NCI-H82 treated with DMSO at 0.1 percent for 48 hours (cell line): ENCODE measurements at regions not wholly inside any gene's neighbourhood (a gene's known extent, or its start where the extent isn't known, plus 50 kb on each side); places are given as distances from the start of the nearest gene placed in this dataset.

Experiments used
- DNase-seq: peaks from one replicate; lab custom pipeline; 2025; ENCODE audit not compliant: unreplicated experiment; lab: John Stamatoyannopoulos, UW

DNA sequence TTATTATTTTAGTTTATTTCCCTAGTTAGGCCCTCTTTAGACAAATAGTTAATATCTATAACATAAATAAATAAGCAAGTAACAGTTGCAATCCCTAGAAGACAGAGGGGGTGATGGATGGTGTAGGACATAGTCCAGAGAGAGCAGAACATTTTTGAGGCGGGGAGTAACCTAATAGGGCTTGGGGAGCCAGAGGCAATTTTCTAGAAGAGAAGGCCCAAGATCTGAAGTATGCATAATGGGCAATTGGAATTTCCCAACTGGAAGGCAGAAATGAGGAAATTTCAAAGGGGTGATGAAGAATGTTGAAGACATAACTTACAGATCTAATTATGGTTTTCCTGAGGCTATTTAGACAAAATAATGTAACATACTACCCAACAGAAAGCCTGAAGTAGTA lies 525.7 kb downstream of the TUSC7 start:
- no peak for DNase-seq

DNA sequence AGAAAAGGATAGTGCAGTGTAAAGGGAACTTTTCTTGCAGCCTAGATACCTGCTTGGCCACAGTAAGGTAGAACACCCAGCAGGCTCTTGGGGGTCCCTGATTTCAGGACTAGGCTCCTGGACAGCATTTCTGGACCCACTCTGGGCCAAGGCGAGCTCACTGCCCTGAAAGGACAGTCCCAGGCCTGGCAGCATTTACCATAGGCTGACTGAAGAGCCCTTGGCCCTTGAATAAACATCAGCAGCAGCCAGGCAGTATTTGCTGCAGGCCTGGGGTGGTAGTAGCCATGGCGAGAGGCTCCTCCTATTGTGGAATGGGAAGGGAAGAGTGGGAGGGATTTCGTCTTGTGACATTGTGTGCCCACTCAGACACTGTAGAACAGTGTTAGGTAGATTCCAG lies 529.2 kb downstream of the TUSC7 start:
- no peak for DNase-seq

DNA sequence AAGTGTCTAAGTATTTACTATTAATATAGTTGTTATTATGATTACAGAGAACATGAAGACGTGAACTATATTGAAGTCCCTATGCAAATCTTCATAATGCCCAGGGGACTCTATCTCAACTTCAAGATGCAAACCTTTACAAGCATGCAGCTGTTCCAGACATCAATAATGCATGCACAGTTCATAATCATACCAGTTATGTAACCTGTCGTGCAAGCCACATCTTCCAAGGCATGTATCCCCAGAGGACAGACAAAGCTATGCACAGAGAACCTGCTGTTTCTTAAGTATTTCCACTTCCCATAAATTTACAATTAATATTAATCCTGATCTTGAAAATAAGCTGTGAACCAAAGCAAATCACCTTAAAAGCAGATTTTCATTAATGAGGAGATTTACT lies 534.1 kb downstream of the TUSC7 start:
- DNase-seq = no peak

DNA sequence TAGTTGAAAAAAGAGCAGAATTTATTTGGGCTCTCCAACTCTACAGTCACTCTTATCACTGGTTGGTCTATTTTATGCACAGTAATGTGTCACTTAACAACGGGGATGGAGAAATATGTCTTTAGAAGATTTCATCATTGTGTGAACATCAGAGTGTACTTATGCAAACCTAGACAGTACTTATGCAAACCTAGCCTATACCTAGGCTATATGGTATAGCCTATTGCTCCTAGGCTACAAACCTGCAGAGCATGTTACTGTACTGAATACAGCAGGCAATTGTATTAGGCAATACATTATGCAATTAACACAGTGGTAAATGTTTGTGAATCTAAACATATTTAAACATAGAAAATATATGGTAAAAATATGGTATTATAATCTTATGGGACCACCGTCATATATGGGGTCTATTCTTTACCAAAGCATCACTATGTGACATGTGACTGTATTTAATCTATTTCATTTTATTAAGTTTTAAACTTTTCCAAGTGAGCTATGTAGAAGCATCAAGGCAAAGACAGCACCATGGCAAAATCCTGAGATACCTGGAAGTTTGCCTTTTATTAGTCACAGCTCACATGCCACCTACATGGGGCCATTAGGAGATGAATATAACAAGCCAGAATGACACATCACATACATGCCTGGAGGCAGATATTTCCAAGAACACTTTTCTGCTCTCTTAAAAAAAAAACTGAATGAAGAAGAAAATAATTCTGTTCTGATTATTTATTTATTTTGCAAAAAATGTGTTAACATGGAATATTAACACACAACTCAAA lies 537.4 kb downstream of the TUSC7 start:
- no peak for DNase-seq

DNA sequence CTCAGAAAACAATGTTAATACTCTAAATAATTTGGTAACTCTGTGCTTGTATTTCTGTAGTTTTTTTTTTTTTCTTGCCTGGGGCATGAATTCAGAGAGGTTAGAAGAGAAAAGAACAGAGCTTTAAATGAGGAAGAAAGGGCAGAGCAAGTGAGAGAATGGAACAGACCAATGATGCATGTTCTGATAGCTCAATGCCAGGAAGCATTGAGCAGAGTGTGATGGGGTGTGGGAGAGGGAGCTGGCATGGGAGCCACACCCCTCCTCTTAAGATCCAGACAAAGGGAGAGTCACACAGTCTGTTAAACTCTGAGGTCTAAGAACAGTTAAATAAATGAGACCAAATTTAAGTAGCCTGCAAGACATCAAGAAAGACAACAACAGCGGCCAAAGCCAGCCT lies 538.6 kb downstream of the TUSC7 start:
- DNase-seq = no peak

DNA sequence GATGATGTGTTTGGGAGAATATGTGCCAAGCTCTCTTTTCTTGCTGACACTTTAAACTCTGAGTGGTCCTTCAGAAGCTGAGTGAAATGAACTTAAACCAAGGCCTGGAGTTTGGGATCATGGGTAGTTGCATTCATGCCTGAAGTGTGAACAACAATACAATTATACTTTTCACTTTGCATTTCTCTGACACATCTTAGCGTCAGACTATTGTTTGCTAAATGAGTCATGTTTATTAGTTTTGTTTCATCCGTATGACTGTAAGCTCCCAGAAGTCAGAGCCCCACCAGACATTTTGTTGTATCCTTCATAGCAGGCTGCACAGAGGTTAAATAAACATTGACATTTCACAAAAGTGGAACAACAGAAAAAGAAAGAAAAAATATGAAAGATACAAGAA lies 542.6 kb downstream of the TUSC7 start:
- DNase-seq = no peak

DNA sequence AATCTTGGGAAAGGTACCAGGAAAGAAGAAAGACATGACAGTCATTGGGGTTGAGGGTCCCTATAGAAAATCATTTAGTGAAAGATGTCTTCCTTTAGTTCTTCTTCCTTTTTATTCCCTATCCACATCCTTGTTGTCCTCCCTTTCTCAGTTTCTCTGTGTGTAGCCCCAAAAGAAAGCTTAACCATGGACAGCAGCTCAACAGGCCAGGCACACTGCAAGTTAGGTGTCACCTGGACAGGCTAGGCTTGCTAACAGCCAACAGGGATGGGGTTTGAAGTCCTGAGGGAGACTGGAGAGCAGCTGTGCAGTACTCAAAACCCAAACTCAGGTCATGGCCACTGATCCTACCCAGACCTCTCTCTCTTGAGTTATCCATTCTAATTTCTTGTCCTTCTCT lies 543.1 kb downstream of the TUSC7 start:
- DNase-seq = no peak

DNA sequence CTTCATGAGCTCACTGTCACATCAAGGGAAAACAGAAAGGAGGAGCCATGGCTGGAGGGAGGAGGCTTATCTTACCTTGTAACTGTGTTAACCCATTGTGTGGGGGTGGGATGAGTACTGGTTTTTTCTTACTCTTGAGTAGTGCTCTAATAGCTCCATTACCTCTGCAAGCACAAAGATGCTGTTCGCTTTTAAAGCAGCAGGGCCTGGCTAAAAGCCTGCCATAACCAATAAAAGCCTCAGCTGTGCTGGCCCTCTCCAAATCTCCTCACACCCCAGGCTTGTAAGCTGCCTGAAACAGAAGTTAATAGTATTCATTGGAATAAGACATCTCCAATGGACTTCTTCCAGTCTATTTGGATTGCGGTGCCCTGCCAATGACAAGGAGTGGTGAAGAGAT lies 544.1 kb downstream of the TUSC7 start:
- no peak for DNase-seq

DNA sequence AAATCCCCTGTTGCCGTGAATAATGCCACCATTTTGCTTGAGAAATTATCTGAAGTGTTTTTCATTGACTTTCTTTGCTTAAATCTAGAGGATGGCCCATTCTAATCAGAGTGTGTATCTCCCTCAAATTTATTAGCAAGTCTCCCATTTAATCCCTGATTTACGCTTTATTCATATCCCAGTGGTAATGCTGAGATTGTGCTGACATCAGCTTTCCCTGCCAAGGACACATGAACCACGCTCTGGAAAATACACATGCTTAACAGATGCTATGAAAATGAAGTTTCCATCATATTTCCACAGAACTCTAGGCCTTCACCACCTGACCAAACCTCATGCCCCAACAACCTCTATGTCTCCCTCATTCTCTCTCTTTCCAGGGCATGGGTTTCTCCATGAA lies 545.4 kb downstream of the TUSC7 start:
- DNase-seq = no peak

DNA sequence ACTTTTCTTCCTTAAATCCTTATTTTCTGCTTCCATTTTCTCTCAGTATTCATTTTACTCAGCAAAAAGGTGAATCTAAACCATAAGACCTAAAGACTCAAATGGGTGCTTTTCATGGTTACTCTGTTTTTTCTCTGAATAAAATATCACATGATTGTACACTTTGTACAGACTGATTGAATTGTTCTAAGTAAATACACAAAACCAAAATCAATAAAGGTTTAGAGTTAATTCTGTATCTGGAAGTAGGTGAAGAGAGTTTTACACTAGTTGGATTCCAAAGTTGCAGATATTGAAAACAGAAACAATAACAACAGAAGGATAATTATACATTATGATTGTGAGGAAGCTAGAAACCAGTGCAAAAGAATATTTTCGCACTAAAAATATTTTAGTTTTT lies 546.2 kb downstream of the TUSC7 start:
- DNase-seq = no peak

DNA sequence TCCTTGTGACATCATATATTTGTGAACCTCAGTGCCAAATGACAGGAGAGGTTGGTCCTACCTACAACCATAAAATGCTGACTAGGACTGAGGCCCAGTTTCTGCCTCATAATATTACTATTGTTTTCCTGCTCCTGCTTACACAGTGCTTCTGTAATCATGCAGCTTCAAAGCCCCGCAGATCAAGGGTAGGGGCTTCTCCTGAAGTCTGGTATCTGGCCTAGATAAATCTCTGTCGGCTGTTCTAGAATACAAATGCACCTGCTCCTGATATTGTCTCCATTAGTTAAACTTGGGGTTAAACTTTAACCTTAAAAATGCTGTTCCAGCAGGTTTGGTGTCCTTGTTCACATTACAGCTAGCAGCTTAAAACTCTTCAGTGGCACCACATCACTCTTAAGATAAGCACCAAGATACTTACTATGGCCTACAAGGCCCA lies 552.4 kb downstream of the TUSC7 start:
- no peak for DNase-seq

DNA sequence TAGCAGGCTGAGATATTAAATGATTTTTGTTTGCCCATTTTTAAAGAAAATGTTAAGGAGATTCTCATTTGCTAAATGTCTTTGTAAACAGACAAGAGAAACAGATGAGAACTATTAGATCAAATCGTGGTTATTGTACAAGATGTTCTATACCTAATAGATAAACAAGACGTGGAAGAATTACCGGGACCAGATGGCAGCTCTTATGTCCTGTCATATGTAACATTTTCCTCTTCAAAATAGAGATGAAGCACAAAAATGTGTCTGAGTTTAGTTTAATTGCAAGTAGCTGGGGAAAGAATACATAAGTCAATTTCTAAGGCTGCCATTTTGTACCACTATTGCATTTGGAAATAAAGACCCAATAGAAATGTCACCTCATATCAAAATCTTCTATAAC lies 553.7 kb downstream of the TUSC7 start:
- no peak for DNase-seq

DNA sequence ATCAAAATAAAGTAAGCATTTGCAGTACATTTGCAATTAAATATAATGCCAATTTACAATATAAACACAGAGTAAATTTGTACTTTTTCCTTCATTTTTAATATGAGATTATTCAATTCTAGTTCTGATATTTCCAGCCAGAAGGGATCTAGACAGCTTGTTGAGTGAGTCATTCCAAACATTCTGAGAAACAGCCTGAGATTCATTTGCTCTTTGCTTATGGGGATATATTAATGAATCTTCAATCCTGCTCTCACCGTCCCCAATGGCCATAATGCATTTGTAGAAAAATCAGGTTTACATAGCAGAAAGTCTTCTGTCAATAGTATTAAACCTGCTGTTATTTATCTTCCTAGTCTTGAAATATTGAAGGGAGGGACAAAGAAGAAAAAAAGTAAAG lies 554.2 kb downstream of the TUSC7 start:
- no peak for DNase-seq

DNA sequence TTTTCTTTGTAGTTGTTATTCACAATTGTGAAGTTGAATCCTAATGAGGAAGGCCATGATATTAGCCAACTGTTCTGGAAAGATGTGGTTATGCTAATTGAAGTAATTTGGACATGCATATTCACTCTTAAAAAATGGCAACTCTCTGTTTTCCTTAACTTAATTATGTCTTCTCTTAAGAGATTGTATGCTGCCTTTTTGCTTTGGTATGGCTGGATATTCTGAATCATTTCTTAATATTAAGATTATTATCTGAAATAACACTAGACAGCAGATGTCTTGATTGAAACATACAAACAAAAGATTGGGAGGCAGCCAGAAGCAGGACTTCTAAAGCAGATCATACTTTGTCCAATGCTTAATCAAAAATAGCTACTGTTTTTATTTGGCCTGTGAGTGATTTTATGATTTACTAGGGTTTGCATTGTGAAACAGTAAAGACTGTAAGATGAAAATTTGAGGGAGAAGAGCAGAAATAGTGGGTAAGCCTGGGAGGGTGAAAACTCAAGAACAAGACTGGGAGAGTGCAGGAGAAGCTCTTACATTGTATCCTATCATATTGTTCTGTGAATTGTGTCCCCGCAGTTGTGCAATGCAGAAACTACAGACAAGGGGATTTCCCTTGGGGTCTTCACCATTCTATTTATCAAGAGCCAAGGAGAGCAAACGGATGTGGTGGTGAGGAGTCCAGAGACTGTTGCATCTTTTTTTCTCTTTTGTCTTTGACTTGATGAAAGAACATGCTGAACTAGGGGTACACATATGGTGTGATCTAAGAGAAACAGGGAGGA lies 554.8 kb downstream of the TUSC7 start:
- no peak for DNase-seq

DNA sequence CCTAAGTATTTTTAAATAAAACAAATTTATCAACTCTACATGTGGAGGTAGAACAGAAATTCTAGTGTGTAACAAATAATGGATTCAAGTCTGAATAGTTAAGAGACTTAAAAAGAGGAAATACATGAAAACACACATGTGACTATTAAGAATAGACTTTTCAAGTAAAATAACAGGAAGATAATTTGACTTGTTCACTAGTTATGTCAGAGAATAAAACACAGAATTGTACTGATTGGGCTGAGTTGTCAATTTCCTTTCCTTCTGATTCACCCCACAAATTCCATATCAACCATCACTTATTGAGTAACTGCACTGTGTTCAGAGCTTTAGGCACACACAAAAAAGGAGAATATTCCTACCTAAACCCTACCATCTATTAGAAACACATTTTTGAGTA lies 557.2 kb downstream of the TUSC7 start:
- DNase-seq = no peak

DNA sequence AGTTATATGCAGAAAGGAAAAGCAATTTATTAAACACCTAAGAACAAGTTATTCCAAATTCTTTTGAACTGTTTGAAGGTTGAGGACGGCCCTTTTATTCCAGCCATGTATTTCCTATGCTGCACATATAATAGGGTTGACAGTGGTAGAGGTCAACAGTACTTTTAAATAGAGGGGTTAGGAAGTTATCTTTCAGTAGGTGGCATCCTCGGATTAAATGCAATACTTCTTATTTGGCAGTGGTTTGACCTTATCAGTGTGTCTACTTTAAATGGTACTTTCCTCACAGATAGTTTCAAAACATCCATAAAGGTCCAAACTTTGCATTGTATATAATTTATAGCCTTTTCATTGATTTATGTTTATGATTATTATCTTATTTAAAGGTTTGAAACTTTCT lies 558.7 kb downstream of the TUSC7 start:
- no peak for DNase-seq

DNA sequence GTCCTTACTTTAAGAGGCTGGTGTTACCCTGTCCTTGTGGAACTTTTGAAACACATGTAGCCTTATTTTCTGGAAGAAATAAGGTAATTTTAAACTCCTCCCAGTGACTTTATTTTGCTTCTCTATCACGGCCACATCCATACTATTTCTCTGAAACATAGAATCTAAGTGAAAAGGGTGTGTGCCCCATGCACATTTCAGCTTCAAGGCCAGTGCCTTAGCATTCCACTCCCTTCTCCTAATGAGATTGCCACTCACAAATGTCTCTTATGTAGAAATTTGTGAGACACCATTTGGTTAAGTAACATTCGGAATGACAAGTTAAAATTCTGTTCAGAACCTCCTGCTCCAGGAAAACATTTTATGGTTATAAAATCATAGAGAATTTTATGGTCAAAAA lies 562.7 kb downstream of the TUSC7 start:
- DNase-seq = no peak

DNA sequence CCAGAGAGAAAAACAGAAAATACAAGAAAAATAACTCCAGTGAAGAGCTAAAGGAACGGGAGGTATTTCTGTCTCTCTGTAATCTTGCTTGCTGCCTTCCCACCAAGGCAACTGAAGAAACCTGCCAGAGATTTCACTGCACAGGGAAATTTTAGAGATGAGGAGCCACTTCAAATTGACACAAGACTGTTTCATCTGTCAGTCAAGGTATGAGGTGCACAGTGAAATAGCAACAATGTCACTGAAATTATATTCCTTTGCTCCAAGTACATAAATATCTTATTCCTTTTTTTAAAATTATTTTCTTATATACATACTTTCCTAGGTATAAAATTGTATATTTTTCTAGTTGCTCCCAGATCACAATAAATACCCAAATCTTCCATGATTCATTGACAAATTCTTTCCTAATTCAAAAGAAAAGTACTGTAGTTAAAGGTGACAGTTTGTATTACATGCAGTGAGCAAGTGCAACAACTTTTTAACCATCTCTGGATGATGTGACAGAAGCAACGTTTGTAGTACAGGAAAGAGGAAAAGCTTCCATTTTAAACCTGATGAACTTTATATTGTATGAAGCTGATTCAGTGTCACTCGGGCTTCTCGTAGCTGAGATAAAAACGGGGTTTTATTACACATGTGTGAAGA lies 563.4 kb downstream of the TUSC7 start:
- no peak for DNase-seq

DNA sequence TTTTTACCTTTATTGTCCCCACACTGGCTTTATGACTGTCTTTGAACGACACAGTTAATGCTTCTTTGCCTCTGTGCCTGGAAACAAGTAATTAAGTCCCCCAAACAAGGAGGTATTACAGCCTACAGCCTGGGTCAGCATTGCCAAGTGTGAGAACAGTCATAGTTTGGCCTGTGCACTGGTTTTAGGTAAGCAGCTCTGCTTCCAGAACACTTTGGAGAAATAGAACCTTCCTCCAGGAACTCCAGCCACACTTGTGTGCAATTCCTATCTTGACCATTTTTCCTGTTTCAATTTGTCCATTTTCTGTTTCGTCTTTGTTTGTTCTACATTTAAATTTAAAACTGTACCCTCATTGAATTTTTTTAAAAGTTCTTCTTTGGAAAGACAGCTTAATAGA lies 568.2 kb downstream of the TUSC7 start:
- DNase-seq = no peak

DNA sequence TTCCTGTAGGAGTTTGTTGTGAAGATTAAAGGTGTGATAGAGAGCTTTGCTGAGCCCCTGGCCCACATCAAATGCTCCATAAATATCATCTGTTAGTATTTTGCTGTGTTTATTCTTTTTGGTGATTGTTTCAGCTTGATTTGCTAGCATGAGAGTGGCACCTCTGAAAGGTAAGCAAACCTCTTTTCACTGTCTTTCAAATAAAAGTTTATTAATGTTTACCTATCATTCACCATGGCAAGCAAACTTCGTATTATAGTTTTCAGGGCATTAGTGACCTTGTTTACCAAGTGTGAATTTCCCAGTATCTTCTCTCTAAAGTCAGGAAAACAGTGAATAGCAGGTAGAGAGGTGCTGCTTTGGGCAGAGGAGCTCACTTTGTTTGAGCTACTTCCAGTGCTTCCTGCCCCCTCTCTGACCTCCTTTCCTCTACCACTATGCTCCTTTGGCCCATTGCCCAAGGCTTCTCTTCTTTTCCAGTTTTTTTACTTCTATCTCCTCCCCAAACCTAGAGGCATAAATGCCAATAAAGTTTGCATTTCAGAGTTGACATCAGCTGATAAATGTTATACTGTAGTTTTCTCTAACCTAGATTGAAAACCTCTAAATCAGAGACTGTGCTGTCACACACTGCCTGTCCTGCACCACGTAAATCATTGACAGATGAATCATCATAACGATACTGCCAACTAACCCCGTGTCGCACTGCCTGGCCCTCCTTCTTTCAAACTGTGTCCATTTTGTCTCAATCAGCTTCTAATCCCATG lies 569.0 kb downstream of the TUSC7 start:
- DNase-seq = no peak

DNA sequence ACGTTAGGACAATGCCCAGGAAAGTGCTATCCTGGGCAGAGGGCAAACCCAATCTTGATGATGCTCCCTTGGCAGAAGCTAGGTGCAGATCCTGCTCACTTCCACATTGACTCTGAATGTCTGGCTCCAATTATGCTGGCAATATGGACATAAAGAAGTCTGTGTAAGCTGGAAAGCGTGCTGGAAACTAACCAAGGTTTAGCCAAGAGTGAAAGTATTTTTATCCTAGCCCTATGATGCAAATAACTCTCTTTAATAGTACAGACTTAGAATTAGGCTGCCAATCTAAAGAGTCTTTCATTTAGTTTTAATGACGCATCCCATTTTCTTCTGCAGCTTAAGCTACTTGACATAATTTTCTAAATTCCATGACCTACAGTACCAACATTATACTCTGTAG lies 571.8 kb downstream of the TUSC7 start:
- DNase-seq = no peak
